Common myeloid progenitor, CD34-positive (primary cell): ENCODE measurements at regions not wholly inside any gene's neighbourhood (a gene's known extent, or its start where the extent isn't known, plus 50 kb on each side); places are given as distances from the start of the nearest gene placed in this dataset.

Experiments used
- CTCF ChIA-PET: fragments of 350-600 bp; sonication (Branson Sonifier 250); formaldehyde crosslinking; loops from one replicate; lab custom pipeline; 2021; ENCODE audit warnings: antibody characterized with exemption; lab: Charles Lee
- POLR2A ChIA-PET: fragments of 350-600 bp; sonication (Branson Sonifier 250); formaldehyde crosslinking; loops from one replicate; lab custom pipeline; 2021; ENCODE audit warnings: antibody characterized with exemption; lab: Charles Lee
- DNase-seq, 3 donors: peaks; one replicate each; pipeline versions ENCODE4 v3.0.0 to v3.0.0-alpha.2; 2013
- H3K27ac ChIP-seq, 2 experiments: 1 replicate in 1 of 2; 2 replicates in 1 of 2; pipeline ENCODE4 v1.7.0; 2013; ENCODE audit warnings: inconsistent platforms in 2 of 2, low read length in 2 of 2, mild to moderate bottlenecking in 2 of 2, low read depth in 1 of 2, moderate library complexity in 1 of 2; ENCODE audit not compliant: severe bottlenecking in 2 of 2, insufficient read depth in 1 of 2, poor library complexity in 1 of 2
- H3K27me3 ChIP-seq, 5 experiments: replicated peaks in 2 of 5; 1 replicate in 3 of 5; 2 replicates in 2 of 5; pipeline versions ENCODE4 v1.6.1 to v1.7.0; 2013; ENCODE audit warnings: low read length in 4 of 5, mild to moderate bottlenecking in 2 of 5, moderate library complexity in 2 of 5, inconsistent platforms in 1 of 5; ENCODE audit not compliant: insufficient read depth in 5 of 5, control insufficient read depth in 4 of 5
- H3K36me3 ChIP-seq, 4 experiments: 1 replicate in 2 of 4; 2 replicates in 2 of 4; pipeline versions ENCODE4 v1.6.1 to v1.7.0; 2013; ENCODE audit warnings: low read length in 3 of 4, control low read depth in 1 of 4, mild to moderate bottlenecking in 1 of 4; ENCODE audit not compliant: control insufficient read depth in 4 of 4, insufficient read depth in 4 of 4
- H3K4me1 ChIP-seq, 4 experiments: 1 replicate in 3 of 4; 2 replicates in 1 of 4; pipeline versions ENCODE4 v1.6.1 to v1.7.1; 2013; ENCODE audit warnings: low read length in 3 of 4, mild to moderate bottlenecking in 3 of 4, control low read depth in 1 of 4, inconsistent platforms in 1 of 4, moderate library complexity in 1 of 4; ENCODE audit not compliant: control insufficient read depth in 4 of 4, insufficient read depth in 4 of 4; ENCODE audit errors: control extremely low read depth in 1 of 4
- H3K4me3 ChIP-seq, 7 experiments: 1 replicate in 4 of 7; 2 replicates in 3 of 7; pipeline versions ENCODE4 v1.5.1 to v1.7.0; 2013; ENCODE audit warnings: mild to moderate bottlenecking in 7 of 7, low read length in 6 of 7, moderate library complexity in 6 of 7, inconsistent platforms in 2 of 7, low read depth in 2 of 7, control low read depth in 1 of 7; ENCODE audit not compliant: insufficient read depth in 4 of 7, control insufficient read depth in 1 of 7; ENCODE audit errors: extremely low read depth in 1 of 7
- H3K9me3 ChIP-seq, 5 experiments: 1 replicate in 4 of 5; 2 replicates in 1 of 5; pipeline versions ENCODE4 v1.6.1 to v1.7.1; 2013; ENCODE audit warnings: low read length in 4 of 5, mild to moderate bottlenecking in 2 of 5, inconsistent platforms in 1 of 5, low read depth in 1 of 5, moderate library complexity in 1 of 5; ENCODE audit not compliant: control insufficient read depth in 4 of 5, insufficient read depth in 2 of 5; ENCODE audit errors: control extremely low read depth in 1 of 5
- WGBS: methylation state at CpG from one replicate; pipeline ENCODE4 v1.1.5; 2013; ENCODE audit not compliant: insufficient coverage; 5-methylcytosine and 5-hydroxymethylcytosine counted together

- Histone ChIP-seq H3K36me3 (no peaks in the 10 kb centered on the region), H3K27me3 (no peaks in the 10 kb centered on the region), H3K4me1 (no peaks in the 10 kb centered on the region), H3K4me3 (no peak overlapping the region), H3K9me3 (no peaks in the 10 kb centered on the region), H3K27ac (no peak overlapping the region)
- no peak for DNase-seq
- WGBS: 20% methylated on average over 1 of the region's 3 CpGs
- ChIA-PET CTCF (no interaction called here), POLR2A (no interaction called here)
Observed at GRCh38 chrX:15072880-15073279, 197.0 kb downstream of the ASB9 start.

- Histone ChIP-seq H3K36me3 (no peaks in the 10 kb centered on the region), H3K4me3 (no peak overlapping the region), H3K27me3 (no peaks in the 10 kb centered on the region), H3K4me1 (no peaks in the 10 kb centered on the region), H3K27ac (no peak overlapping the region), H3K9me3 (no peaks in the 10 kb centered on the region)
- CTCF ChIA-PET: no interaction called here
- 60% methylated on average over 1 of the region's 3 CpGs for WGBS
- no peak for DNase-seq
- POLR2A ChIA-PET: no interaction called here
Observed at GRCh38 chrX:15072259-15072658, 197.6 kb downstream of the ASB9 start.

GRCh38 chrX:15059474-15059873, 186.3 kb downstream of the MOSPD2 start:
- no peak for DNase-seq
- Histone ChIP-seq H3K9me3 (peaks cover 0 to 3% (median 0%) of the 10 kb centered on the region in 5 experiments), H3K4me1 (no peaks in the 10 kb centered on the region), H3K27ac (no peak overlapping the region), H3K4me3 (no peak overlapping the region), H3K36me3 (no peaks in the 10 kb centered on the region), H3K27me3 (peaks cover 0 to 7% (median 0%) of the 10 kb centered on the region in 5 experiments)
- ChIA-PET CTCF (no interaction called here), POLR2A (no interaction called here)
- 79% methylated on average over 2 of the region's 2 CpGs for WGBS

GRCh38 chrX:15056044-15056443, 182.8 kb downstream of the MOSPD2 start:
- ChIA-PET CTCF (no interaction called here), POLR2A (no interaction called here)
- Histone ChIP-seq H3K4me1 (no peaks in the 10 kb centered on the region), H3K27ac (no peak overlapping the region), H3K27me3 (peaks cover 0 to 7% (median 0%) of the 10 kb centered on the region in 5 experiments), H3K4me3 (no peak overlapping the region), H3K36me3 (no peaks in the 10 kb centered on the region), H3K9me3 (peaks cover 0 to 3% (median 0%) of the 10 kb centered on the region in 5 experiments)
- DNase-seq: no peak
- WGBS: no CpG with 5 or more reads among the region's 2 CpGs

- ChIA-PET CTCF (no interaction called here), POLR2A (no interaction called here)
- Histone ChIP-seq H3K4me1 (no peaks in the 10 kb centered on the region), H3K4me3 (no peak overlapping the region), H3K27ac (no peak overlapping the region), H3K9me3 (peaks cover 0 to 3% (median 0%) of the 10 kb centered on the region in 5 experiments), H3K27me3 (peaks cover 0 to 7% (median 0%) of the 10 kb centered on the region in 5 experiments), H3K36me3 (no peaks in the 10 kb centered on the region)
- 63% methylated on average over 1 of the region's 3 CpGs for WGBS
- DNase-seq: no peak
Observed at GRCh38 chrX:15055146-15055930, 182.1 kb downstream of the MOSPD2 start.

GRCh38 chrX:15050395-15050794, 177.2 kb downstream of the MOSPD2 start:
- Histone ChIP-seq H3K36me3 (no peaks in the 10 kb centered on the region), H3K27me3 (peaks cover 0 to 2% (median 0%) of the 10 kb centered on the region in 5 experiments), H3K4me3 (no peak overlapping the region), H3K27ac (no peak overlapping the region), H3K4me1 (no peaks in the 10 kb centered on the region), H3K9me3 (peaks cover 0 to 3% (median 0%) of the 10 kb centered on the region in 5 experiments)
- ChIA-PET POLR2A (no interaction called here), CTCF (no interaction called here)
- DNase-seq: no peak
- WGBS: 79% methylated on average over 3 of the region's 5 CpGs

- no peak overlapping the region for H3K4me3 ChIP-seq
- no peak overlapping the region for H3K27ac ChIP-seq
- no peaks in the 10 kb centered on the region for H3K9me3 ChIP-seq
- no peaks in the 10 kb centered on the region for H3K36me3 ChIP-seq
- peaks cover 0 to 2% (median 0%) of the 10 kb centered on the region in 5 experiments for H3K27me3 ChIP-seq
- 93% methylated on average over 2 of the region's 2 CpGs for WGBS
- POLR2A ChIA-PET: no interaction called here
- no peaks in the 10 kb centered on the region for H3K4me1 ChIP-seq
- no peak for DNase-seq
- CTCF ChIA-PET: no interaction called here
Observed at GRCh38 chrX:15043538-15043937, 170.3 kb downstream of the MOSPD2 start.
